HG02884 (cell line): ENCODE measurements at regions not wholly inside any gene's neighbourhood (a gene's known extent, or its start where the extent isn't known, plus 50 kb on each side); places are given as distances from the start of the nearest gene placed in this dataset.

ENCODE experiments used
- ATAC-seq: cut with Tn5 transposase; IDR thresholded peaks from one replicate; pipeline ENCODE4 v1.9.1; 2021; ENCODE audit warnings: mild to moderate bottlenecking, moderate library complexity; ENCODE audit not compliant: unreplicated experiment

- ATAC-seq = no peak
Observed at GRCh38 chr12:13769966-13770365, 211.4 kb downstream of the GRIN2B start.

DNA sequence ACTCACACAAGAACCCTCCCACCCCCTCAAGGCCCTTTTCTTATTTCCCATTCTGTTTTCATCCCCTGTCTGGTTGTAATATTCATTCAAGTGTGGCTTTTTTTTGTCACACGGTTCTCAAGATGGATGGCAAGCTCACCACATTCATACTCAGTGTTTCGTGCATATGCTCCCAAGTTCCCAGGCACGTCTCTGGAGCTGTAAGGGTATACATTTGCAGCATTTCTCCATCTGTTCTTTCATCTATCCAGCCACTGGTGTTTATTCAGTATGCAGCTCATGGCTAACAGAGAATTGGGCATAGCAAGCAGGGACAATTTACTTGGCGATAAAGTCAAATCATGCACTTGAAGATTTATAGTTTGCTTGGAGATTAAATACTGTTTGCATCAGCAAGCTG lies 212.1 kb downstream of the GRIN2B start:
- ATAC-seq = no peak

DNA sequence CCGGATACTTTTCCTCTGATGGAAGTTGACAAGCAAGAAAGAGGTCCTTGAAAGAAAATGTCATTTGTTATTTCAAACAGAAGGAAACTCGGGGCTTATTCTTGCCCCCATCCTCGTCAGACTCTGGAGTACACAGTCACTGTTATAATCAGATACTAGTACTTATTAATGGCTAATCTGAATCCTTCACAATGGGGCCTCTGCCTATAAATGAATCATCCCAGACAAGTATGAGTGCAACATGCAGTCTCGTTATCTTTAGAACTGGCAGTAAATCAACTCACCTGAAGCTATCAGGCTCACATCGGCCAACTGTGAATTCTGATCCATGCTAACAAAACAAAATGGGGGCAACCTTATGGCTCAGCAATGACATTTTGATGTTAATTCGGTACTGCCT lies 216.7 kb downstream of the GRIN2B start:
- ATAC-seq = no peak

- ATAC-seq = no peak
Observed at GRCh38 chr12:13749389-13749788, 232.0 kb downstream of the GRIN2B start.

- no peak for ATAC-seq
Observed at GRCh38 chr12:13745111-13745860, 236.1 kb downstream of the GRIN2B start.

DNA sequence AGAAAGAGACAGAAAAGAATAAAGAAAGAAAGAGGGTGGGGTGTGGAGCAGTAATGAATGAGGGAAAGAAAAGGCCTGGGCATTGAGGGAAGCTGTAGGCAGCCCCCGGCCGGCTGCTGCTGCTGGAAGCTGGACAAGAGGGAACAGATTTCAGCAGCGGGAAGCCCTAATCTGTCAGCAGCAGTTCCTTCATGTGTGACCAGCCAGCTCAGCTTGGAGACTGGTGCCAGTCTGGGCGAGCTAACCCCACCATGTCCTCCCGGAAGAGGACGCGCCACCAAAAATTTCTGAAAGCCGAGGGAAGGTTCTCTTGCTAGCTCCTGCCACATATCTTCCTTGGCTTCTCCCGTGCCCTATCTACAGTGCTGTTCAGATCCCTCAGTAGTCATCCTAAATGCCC lies 236.8 kb downstream of the GRIN2B start:
- ATAC-seq = no peak

- ATAC-seq = no peak
Observed at GRCh38 chr12:13740149-13740545, 241.3 kb downstream of the GRIN2B start.

- ATAC-seq = no peak
Observed at GRCh38 chr12:13735734-13736133, 245.7 kb downstream of the GRIN2B start.

GRCh38 chr12:13734584-13735152 lies 246.7 kb downstream of the GRIN2B start:
- ATAC-seq = no peak

GRCh38 chr12:13727707-13728195 lies 253.7 kb downstream of the GRIN2B start:
- no peak for ATAC-seq

DNA sequence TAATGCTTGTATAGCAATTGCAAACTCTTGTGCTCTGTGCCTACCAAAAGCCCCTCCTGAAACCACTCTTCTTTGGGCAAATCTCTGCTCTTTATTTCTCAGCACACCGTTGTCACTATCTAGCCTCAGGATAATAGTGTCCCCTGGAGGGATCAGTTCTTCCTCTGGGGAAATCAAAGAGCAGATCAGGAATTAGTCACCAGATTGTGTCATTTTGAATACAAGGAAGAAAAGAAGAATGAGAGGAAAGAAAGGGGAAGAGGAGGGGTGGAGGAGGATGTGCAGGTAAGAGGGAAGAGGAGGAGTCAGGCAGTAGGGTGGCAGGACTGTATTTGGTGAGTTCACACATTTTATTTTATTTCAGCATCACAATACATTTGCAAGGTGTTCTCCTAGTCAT lies 256.4 kb downstream of the GRIN2B start:
- no peak for ATAC-seq

DNA sequence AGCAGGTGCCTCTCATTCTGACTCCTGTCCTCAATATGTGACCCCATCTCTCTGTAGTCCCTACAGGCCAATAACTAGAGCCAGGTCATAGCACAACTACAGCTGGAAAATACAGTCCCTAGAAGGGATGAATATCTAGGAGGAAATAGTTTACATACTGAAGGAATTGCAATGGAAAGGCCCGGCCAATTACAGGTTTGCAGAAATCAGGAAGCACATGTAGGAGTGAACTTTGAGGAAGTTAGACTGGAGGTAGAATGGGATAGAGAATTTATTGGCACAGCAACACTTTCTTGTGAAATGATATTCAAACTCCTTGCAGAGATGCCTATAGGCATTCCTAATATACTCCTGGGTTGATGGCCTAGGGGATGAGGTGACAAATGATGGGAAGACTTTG lies 257.3 kb downstream of the GRIN2B start:
- no peak for ATAC-seq

- no peak for ATAC-seq
Observed at GRCh38 chr12:13719986-13720385, 261.4 kb downstream of the GRIN2B start.

- no peak for ATAC-seq
Observed at GRCh38 chr12:13718271-13718670, 263.1 kb downstream of the GRIN2B start.

- no peak for ATAC-seq
Observed at GRCh38 chr12:13716119-13716518, 265.3 kb downstream of the GRIN2B start.

DNA sequence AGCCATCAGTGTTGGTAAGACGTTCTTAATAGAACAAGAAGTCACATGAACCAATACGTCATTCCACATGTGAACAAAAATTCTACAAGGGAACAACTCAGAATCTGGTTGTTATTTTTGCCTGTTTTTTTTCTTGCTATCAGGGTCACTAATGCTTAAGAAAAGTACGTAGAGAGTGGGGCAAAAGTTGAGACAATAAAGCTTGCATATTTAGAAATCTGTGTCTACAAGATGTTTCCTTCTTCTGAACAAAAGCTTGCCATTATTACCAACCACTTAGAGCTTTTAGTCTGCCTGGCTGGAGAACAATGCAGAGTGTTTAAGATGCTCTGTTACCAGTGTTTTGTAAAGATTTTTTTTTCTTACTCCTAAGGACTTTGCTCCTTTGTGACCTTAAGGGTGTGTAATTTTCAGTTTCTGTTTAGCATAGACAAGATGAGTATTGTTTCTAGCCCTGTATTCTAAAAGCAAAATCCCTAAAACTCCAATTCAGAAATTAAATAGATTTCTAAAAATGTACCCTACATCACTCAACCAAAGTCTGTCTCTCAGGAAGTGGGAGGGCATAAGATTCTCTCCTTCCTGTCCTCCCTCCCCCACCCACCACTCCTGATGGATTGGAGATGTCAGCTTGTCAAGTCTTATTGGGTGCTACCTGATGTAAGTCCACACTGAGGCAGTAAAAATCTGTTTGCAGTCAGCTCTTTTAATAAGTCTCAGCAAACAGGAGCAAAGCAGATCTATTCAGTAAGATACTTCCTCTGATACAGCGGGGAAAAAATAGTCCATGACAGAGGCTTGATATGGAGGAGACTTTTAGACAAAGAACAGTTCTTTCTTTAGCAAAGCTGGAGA lies 267.6 kb downstream of the GRIN2B start:
- ATAC-seq = no peak

DNA sequence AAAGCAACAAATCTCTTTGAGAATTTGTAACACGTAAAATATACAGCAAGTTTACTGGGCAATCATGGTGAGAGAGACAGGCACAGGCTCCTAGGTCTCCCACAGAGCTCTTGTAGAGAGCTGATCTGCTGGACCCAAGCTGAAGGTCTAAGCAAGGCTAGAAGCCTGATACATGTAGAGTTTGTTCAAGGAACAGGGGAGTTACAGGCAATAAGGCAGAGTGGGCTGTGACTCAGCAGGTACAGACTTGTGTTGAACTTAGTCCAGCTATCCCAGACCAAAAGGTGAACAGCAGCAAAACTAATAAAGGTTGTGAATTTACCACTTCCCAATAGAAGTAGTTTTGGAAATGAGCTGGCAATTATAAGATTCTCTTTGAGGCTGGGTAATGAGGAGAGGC lies 273.6 kb downstream of the GRIN2B start:
- no peak for ATAC-seq

- no peak for ATAC-seq
Observed at GRCh38 chr12:13702381-13702780, 279.0 kb downstream of the GRIN2B start.

DNA sequence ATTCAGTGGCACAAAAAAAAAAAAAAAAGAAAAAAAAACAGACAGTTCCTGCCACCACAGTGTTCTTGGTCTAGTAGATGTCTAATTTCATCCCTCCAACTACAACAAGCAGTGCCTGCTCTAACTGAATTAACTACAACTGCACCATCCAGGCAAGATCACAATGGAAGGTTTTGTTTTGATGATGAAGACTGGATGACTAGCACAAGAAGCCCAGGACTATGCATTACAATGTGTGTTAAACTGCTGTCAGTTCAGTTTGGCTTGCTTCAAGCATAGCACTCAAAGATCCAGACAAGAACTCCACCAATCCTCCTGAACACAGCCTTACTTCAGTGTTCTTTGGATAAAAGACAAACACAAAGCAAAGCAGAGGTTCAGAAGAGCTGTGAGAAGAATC lies 279.9 kb downstream of the GRIN2B start:
- ATAC-seq = no peak

DNA sequence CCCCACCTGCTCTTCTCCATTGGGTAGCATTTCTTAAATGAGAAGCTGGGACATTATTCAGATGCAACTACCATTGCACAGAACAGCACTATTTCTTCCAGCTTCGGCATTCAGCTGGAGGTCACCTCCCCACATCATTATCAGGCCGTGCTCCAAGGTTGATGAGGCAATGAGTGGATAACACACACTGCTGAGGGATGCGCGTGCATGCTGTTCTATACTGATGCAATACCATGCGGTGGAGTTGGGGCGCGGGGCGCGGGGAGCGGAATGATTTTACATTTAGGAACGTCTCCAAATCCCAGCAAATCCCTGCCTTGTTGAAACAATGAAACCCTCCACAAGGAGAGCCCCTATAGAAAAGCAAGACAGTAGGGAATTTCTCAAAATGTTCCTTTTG lies 283.4 kb downstream of the GRIN2B start:
- ATAC-seq = no peak

DNA sequence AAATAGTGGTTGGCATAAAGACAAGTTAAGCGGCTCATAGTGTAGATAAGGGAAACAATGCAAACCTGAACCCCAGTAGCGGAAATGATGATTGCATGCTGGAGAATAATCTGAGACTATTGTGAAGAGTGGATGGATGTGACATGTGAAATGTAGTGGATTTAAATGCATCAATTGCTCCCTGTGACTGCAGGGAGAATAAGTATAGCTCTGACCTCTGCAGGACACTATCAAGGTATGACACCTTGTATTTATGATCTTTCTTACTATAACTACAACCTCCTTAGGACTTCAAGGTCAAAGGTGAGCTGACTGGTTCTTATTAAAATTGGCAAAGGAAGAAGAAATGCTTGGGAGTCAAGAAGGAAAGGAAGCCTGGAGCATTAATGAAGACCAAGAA lies 285.6 kb downstream of the GRIN2B start:
- ATAC-seq = no peak

DNA sequence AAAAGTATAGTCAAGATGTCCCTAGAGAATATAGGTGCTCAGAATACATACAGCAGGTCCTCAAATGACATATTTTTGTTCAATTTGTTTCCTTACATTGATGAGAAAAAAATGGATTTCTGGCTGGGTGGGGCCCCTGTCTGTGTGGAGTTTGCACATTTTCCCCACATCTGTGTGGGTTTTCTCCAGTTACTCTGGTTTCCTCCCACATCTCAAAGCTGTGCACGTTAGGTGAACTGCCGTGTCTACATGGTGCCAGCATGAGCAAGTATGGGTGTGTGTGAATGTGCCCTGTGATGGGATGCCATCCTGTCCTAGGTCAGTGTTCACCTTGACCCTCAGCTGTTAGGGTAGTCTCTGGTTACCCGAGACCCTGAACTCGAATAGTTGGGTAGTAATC lies 289.1 kb downstream of the GRIN2B start:
- no peak for ATAC-seq
